Loucy (cell line): ENCODE measurements at regions not wholly inside any gene's neighbourhood (a gene's known extent, or its start where the extent isn't known, plus 50 kb on each side); places are given as distances from the start of the nearest gene placed in this dataset.

Experiments
- CTCF ChIP-seq: fragments of 200-600 bp; sonication (generic); conservative IDR thresholded peaks from 2 replicates; pipeline ENCODE4 v1.5.1; 2014; ENCODE audit warnings: mild to moderate bottlenecking, antibody characterized with exemption, low read length
- EZH2phosphoT487 ChIP-seq: fragments of 200-600 bp; IDR thresholded peaks from 2 replicates; pipeline ENCODE4 v1.6.1; 2018; ENCODE audit warnings: antibody characterized with exemption, mild to moderate bottlenecking, moderate library complexity, borderline replicate concordance

- TF ChIP-seq CTCF (no peak), EZH2phosphoT487 (no peak)
These were observed 624.9 kb downstream of the CBLN2 start for GRCh38 chr18:71919211-71919610.
